ENCODE measurements at regions not wholly inside any gene's neighbourhood (a gene's known extent, or its start where the extent isn't known, plus 50 kb on each side); places are given as distances from the start of the nearest gene placed in this dataset.

DNA sequence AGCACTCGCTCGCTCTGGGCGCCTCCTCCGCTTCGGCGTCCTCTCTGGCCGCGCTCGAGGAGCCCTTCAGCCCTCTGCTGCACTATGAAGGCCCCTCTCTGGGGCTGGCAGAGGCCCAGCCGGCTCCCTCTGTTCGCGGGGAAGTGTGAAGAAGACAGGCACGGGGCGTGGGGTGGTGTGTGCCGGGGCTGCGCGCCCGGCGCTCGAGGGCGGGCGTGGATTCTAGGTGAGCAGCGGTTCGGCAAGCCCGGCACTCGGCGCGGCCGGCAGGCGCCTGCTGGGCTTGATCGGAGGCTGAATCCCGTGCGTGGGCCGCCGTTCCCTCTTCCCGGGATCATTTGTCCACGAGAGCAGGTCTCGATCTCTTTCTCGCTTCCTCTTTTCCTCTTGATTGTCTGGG, 153.0 kb downstream of the SLC35B3 start:
- Histone ChIP-seq H3K4me3 (no peak overlapping the region), H3K9me2 (ENCODE audit: insufficient read depth) (no peaks in the 10 kb centered on the region), H3K27me3 (ENCODE audit: insufficient read depth) (no peaks in the 10 kb centered on the region), H3K36me3 (ENCODE audit: insufficient read depth) (no peaks in the 10 kb centered on the region), H3F3A (replicated peaks; ENCODE audit: low read depth) (no peaks in the 10 kb centered on the region), H3K4me2 (no peak overlapping the region), H3K4me1 (ENCODE audit: insufficient read depth) (peaks cover 27% of the 10 kb centered on the region), H3K27ac (ENCODE audit: low read depth) (no peak overlapping the region), H3K79me2 (replicated peaks; ENCODE audit: insufficient read depth) (no peaks in the 10 kb centered on the region), H2AFZ (0 out of 2 replicates have a peak overlapping the region, but pooled peaks have one; percentile 52), H4K20me1 (replicated peaks; ENCODE audit: insufficient read depth) (no peaks in the 10 kb centered on the region)
- ATAC-seq: no peak
- H3K4me3 Mint-ChIP-seq: no peak overlapping the region
- no peaks in the 10 kb centered on the region for H3K27me3 Mint-ChIP-seq (ENCODE audit: insufficient read depth, low read depth, poor library complexity)
- TF ChIP-seq POLR2AphosphoS5 (IDR thresholded peaks at IDR 0.05; ENCODE audit: low read depth): no peak
- TF ChIP-seq STAT1 (IDR thresholded peaks at IDR 0.05; ENCODE audit: unreplicated experiment): no peak
- no peak for TF ChIP-seq JUNB (IDR thresholded peaks at IDR 0.05; ENCODE audit: unreplicated experiment)
- no peak for TF ChIP-seq EZH2 (IDR thresholded peaks at IDR 0.05; ENCODE audit: low read depth, unreplicated experiment)
- TF ChIP-seq, protein P1, sequence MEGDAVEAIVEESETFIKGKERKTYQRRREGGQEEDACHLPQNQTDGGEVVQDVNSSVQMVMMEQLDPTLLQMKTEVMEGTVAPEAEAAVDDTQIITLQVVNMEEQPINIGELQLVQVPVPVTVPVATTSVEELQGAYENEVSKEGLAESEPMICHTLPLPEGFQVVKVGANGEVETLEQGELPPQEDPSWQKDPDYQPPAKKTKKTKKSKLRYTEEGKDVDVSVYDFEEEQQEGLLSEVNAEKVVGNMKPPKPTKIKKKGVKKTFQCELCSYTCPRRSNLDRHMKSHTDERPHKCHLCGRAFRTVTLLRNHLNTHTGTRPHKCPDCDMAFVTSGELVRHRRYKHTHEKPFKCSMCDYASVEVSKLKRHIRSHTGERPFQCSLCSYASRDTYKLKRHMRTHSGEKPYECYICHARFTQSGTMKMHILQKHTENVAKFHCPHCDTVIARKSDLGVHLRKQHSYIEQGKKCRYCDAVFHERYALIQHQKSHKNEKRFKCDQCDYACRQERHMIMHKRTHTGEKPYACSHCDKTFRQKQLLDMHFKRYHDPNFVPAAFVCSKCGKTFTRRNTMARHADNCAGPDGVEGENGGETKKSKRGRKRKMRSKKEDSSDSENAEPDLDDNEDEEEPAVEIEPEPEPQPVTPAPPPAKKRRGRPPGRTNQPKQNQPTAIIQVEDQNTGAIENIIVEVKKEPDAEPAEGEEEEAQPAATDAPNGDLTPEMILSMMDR (conservative IDR thresholded peaks at IDR 0.05; ENCODE audit: low read depth in 2 of 2): no peak
- no peak for TF ChIP-seq ZNF114 (CRISPR knock-in tag; IDR thresholded peaks at IDR 0.05)
- TF ChIP-seq ZNF331 (CRISPR knock-in tag; IDR thresholded peaks at IDR 0.05; ENCODE audit: low read depth): no peak
- TF ChIP-seq EZH2phosphoT487 (IDR thresholded peaks at IDR 0.05; ENCODE audit: unreplicated experiment): no peak
- TF ChIP-seq, protein P2, sequence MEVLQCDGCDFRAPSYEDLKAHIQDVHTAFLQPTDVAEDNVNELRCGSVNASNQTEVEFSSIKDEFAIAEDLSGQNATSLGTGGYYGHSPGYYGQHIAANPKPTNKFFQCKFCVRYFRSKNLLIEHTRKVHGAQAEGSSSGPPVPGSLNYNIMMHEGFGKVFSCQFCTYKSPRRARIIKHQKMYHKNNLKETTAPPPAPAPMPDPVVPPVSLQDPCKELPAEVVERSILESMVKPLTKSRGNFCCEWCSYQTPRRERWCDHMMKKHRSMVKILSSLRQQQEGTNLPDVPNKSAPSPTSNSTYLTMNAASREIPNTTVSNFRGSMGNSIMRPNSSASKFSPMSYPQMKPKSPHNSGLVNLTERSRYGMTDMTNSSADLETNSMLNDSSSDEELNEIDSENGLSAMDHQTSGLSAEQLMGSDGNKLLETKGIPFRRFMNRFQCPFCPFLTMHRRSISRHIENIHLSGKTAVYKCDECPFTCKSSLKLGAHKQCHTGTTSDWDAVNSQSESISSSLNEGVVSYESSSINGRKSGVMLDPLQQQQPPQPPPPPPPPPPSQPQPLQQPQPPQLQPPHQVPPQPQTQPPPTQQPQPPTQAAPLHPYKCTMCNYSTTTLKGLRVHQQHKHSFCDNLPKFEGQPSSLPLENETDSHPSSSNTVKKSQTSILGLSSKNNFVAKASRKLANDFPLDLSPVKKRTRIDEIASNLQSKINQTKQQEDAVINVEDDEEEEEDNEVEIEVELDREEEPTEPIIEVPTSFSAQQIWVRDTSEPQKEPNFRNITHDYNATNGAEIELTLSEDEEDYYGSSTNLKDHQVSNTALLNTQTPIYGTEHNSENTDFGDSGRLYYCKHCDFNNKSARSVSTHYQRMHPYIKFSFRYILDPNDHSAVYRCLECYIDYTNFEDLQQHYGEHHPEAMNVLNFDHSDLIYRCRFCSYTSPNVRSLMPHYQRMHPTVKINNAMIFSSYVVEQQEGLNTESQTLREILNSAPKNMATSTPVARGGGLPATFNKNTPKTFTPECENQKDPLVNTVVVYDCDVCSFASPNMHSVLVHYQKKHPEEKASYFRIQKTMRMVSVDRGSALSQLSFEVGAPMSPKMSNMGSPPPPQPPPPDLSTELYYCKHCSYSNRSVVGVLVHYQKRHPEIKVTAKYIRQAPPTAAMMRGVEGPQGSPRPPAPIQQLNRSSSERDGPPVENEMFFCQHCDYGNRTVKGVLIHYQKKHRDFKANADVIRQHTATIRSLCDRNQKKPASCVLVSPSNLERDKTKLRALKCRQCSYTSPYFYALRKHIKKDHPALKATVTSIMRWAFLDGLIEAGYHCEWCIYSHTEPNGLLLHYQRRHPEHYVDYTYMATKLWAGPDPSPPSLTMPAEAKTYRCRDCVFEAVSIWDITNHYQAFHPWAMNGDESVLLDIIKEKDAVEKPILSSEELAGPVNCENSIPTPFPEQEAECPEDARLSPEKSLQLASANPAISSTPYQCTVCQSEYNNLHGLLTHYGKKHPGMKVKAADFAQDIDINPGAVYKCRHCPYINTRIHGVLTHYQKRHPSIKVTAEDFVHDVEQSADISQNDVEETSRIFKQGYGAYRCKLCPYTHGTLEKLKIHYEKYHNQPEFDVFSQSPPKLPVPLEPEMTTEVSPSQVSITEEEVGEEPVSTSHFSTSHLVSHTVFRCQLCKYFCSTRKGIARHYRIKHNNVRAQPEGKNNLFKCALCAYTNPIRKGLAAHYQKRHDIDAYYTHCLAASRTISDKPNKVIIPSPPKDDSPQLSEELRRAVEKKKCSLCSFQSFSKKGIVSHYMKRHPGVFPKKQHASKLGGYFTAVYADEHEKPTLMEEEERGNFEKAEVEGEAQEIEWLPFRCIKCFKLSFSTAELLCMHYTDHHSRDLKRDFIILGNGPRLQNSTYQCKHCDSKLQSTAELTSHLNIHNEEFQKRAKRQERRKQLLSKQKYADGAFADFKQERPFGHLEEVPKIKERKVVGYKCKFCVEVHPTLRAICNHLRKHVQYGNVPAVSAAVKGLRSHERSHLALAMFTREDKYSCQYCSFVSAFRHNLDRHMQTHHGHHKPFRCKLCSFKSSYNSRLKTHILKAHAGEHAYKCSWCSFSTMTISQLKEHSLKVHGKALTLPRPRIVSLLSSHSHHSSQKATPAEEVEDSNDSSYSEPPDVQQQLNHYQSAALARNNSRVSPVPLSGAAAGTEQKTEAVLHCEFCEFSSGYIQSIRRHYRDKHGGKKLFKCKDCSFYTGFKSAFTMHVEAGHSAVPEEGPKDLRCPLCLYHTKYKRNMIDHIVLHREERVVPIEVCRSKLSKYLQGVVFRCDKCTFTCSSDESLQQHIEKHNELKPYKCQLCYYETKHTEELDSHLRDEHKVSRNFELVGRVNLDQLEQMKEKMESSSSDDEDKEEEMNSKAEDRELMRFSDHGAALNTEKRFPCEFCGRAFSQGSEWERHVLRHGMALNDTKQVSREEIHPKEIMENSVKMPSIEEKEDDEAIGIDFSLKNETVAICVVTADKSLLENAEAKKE (CRISPR knock-in tag; IDR thresholded peaks at IDR 0.05): no peak
- no peak for TF ChIP-seq NANOG (IDR thresholded peaks at IDR 0.05; ENCODE audit: borderline replicate concordance)
- no peak for TF ChIP-seq CREB1 (CRISPR knock-in tag; IDR thresholded peaks at IDR 0.05; ENCODE audit: low read depth)
- TF ChIP-seq, protein P3, sequence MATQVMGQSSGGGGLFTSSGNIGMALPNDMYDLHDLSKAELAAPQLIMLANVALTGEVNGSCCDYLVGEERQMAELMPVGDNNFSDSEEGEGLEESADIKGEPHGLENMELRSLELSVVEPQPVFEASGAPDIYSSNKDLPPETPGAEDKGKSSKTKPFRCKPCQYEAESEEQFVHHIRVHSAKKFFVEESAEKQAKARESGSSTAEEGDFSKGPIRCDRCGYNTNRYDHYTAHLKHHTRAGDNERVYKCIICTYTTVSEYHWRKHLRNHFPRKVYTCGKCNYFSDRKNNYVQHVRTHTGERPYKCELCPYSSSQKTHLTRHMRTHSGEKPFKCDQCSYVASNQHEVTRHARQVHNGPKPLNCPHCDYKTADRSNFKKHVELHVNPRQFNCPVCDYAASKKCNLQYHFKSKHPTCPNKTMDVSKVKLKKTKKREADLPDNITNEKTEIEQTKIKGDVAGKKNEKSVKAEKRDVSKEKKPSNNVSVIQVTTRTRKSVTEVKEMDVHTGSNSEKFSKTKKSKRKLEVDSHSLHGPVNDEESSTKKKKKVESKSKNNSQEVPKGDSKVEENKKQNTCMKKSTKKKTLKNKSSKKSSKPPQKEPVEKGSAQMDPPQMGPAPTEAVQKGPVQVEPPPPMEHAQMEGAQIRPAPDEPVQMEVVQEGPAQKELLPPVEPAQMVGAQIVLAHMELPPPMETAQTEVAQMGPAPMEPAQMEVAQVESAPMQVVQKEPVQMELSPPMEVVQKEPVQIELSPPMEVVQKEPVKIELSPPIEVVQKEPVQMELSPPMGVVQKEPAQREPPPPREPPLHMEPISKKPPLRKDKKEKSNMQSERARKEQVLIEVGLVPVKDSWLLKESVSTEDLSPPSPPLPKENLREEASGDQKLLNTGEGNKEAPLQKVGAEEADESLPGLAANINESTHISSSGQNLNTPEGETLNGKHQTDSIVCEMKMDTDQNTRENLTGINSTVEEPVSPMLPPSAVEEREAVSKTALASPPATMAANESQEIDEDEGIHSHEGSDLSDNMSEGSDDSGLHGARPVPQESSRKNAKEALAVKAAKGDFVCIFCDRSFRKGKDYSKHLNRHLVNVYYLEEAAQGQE (IDR thresholded peaks at IDR 0.05; ENCODE audit: unreplicated experiment): no peak
- TF ChIP-seq, protein P4, sequence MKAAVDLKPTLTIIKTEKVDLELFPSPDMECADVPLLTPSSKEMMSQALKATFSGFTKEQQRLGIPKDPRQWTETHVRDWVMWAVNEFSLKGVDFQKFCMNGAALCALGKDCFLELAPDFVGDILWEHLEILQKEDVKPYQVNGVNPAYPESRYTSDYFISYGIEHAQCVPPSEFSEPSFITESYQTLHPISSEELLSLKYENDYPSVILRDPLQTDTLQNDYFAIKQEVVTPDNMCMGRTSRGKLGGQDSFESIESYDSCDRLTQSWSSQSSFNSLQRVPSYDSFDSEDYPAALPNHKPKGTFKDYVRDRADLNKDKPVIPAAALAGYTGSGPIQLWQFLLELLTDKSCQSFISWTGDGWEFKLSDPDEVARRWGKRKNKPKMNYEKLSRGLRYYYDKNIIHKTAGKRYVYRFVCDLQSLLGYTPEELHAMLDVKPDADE (IDR thresholded peaks at IDR 0.05): no peak
- peaks cover 8% of the 10 kb centered on the region; the same call in 2 of the 3 replicates for H3K9me3 Mint-ChIP-seq
- H3K36me3 Mint-ChIP-seq (ENCODE audit: low read depth): no peaks in the 10 kb centered on the region
- DNase-seq (ENCODE audit: low spot score): no peak
- peaks cover 27% of the 10 kb centered on the region for H3K4me1 Mint-ChIP-seq
- H3K27ac Mint-ChIP-seq: no peak overlapping the region

Data from GM23338 (cell line).